Vagina (tissue), 2 donors: ENCODE measurements at regions not wholly inside any gene's neighbourhood (a gene's known extent, or its start where the extent isn't known, plus 50 kb on each side); places are given as distances from the start of the nearest gene placed in this dataset.

Experiments used
- CTCF ChIP-seq, 3 experiments: fragments of 450-650 bp in 2 of 3; fragments of 200-600 bp in 1 of 3; sonication (generic) in 1 of 3; IDR thresholded peaks; one replicate each; pipeline ENCODE4 v1.5.1; 2017 to 2019; ENCODE audit warnings: antibody characterized with exemption in 3 of 3, mild to moderate bottlenecking in 2 of 3, moderate library complexity in 2 of 3
- POLR2A ChIP-seq, 2 donors: fragments of 450-650 bp; IDR thresholded peaks; one replicate each; pipeline ENCODE4 v1.6.1; 2017; ENCODE audit warnings: antibody characterized with exemption in 2 of 2, mild to moderate bottlenecking in 2 of 2, moderate library complexity in 2 of 2
- POLR2AphosphoS5 ChIP-seq, 2 donors: sonication (generic); formaldehyde crosslinking; IDR thresholded peaks; one replicate each; pipeline ENCODE4 v1.9.0; 2017; ENCODE audit warnings: antibody characterized with exemption in 2 of 2, mild to moderate bottlenecking in 2 of 2, low read depth in 1 of 2; ENCODE audit not compliant: insufficient read depth in 1 of 2

DNA sequence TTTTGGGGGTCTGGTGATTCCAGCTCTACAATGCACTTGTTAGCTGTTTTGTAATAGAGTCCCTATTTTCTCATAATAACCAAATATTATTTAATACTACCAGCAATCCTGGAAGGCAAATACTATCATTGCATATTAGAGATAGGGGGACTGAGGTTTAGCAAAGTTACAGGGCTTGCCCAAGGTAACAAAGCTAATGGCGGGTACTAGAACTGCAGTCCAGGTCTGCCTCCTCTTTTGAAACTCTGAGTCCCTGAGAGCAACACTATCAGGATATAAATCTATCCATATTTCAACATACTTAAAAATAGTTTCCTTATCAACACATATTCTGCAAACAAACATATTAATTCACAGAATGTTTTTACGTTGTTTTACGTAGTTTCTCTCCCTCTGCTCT, 235.5 kb upstream of the ACVR2A start:
- TF ChIP-seq CTCF (IDR thresholded peaks at IDR 0.05) (no peak), POLR2A (IDR thresholded peaks at IDR 0.05) (no peak), POLR2AphosphoS5 (IDR thresholded peaks at IDR 0.05; ENCODE audit: insufficient read depth in 1 of 2, low read depth in 1 of 2) (no peak)
